Activated naive CD8-positive, alpha-beta T cell treated with anti-CD3 and anti-CD28 coated beads for 36 hours (primary cell): ENCODE measurements at regions not wholly inside any gene's neighbourhood (a gene's known extent, or its start where the extent isn't known, plus 50 kb on each side); places are given as distances from the start of the nearest gene placed in this dataset.

Experiments
- DNase-seq: peaks from one replicate; pipeline ENCODE4 v3.0.0; 2021
- H3K27ac Mint-ChIP-seq: one replicate; pipeline ENCODE4 v1.8.0; 2022; ENCODE audit warnings: mild to moderate bottlenecking, moderate library complexity, mixed read lengths
- H3K27me3 Mint-ChIP-seq: one replicate; pipeline ENCODE4 v1.8.0; 2022; ENCODE audit warnings: mild to moderate bottlenecking, mixed read lengths
- H3K36me3 Mint-ChIP-seq: one replicate; pipeline ENCODE4 v1.8.0; 2021; ENCODE audit warnings: mild to moderate bottlenecking, mixed read lengths
- H3K4me1 Mint-ChIP-seq: one replicate; pipeline ENCODE4 v1.8.0; 2021; ENCODE audit warnings: mixed read lengths
- H3K4me3 Mint-ChIP-seq: one replicate; pipeline ENCODE4 v1.8.0; 2022; ENCODE audit warnings: mild to moderate bottlenecking, moderate library complexity, mixed read lengths
- H3K9me3 Mint-ChIP-seq: one replicate; pipeline ENCODE4 v1.8.0; 2022; ENCODE audit warnings: mixed read lengths

DNA sequence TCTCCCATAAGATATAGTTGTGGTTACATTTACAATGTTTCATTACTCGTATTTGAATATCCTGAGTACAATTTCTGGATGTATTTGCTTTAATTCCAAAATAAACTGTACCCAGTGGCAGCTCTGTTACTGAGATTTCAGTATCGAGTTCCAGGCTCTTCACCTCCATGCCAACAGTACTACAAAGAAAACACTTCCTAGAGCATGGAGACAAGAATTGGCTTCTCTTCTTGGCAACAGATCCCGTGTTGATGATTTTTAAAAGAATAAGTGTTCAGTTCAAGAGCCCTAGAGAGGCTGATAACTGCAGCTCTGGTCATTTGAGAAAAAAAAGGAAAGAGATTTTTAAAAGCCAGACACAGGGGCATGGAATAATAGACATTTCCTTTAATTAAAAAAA, 302.8 kb downstream of the EFNB2 start:
- Mint-ChIP-seq H3K27me3 (no peaks in the 10 kb centered on the region), H3K36me3 (no peaks in the 10 kb centered on the region), H3K27ac (no peak overlapping the region), H3K4me1 (no peaks in the 10 kb centered on the region), H3K9me3 (peaks cover 1% of the 10 kb centered on the region), H3K4me3 (no peak overlapping the region)
- no peak for DNase-seq

DNA sequence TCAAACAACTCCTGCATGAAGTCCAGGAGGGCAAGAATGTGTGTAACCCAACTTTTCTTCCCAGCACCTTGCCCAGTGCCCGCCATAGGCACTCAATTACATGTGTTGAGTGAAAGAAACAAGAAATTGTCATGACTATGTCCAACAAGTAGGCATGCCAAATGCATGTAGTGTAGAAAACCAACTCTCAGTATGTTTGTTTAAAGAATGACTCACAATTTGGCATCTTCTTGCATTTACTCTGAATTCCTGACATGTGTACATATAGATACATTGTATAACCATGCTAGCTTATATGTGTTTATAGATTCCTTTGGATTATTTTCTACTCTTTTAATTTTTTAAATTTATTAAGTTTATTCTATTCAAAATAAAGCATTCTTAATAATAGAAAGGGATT, 305.0 kb downstream of the EFNB2 start:
- Mint-ChIP-seq H3K36me3 (no peaks in the 10 kb centered on the region), H3K4me3 (no peak overlapping the region), H3K4me1 (no peaks in the 10 kb centered on the region), H3K9me3 (peaks cover 1% of the 10 kb centered on the region), H3K27me3 (no peaks in the 10 kb centered on the region), H3K27ac (no peak overlapping the region)
- DNase-seq = no peak

DNA sequence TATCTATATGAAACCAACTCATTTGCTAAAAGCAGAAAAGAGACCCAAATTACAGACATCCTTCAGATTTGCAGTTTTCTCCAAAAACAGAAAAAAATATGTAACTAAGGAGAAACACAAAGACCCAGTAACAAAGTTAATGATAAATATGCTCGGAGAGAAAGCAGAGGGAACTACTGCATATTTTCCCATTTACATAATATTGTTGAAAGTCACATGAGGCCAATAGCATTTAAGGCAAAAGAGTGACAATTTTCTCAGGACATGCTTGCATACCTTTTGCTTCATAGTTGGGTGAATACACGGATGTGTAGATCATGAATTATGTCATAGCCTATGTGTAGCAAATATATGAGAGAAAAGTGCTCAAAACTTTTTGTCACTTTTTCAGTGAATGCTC, 310.3 kb downstream of the EFNB2 start:
- Mint-ChIP-seq H3K4me3 (no peak overlapping the region), H3K36me3 (no peaks in the 10 kb centered on the region), H3K9me3 (no peaks in the 10 kb centered on the region), H3K27ac (no peak overlapping the region), H3K4me1 (no peaks in the 10 kb centered on the region), H3K27me3 (no peaks in the 10 kb centered on the region)
- no peak for DNase-seq

DNA sequence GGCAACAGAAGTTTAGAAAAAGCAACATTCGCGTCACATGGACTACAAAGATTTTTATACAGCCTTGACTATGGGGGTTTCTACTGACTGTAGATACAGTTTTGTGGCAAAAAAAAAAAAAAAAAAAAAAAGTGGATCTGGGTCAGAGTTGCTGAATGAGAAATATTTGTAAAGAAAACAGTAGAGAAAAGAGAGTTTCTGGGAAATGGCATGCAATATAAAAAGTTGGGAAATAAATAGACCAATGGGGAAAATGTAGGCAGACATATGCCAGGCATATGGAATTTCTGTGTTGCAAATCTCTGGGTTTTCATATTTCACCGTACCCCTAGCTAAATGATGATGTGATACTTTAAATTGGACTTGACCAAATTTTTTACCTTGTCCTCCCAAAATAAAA, 315.3 kb downstream of the EFNB2 start:
- DNase-seq = no peak
- Mint-ChIP-seq H3K4me3 (no peak overlapping the region), H3K4me1 (no peaks in the 10 kb centered on the region), H3K27ac (no peak overlapping the region), H3K27me3 (no peaks in the 10 kb centered on the region), H3K36me3 (no peaks in the 10 kb centered on the region), H3K9me3 (no peaks in the 10 kb centered on the region)

DNA sequence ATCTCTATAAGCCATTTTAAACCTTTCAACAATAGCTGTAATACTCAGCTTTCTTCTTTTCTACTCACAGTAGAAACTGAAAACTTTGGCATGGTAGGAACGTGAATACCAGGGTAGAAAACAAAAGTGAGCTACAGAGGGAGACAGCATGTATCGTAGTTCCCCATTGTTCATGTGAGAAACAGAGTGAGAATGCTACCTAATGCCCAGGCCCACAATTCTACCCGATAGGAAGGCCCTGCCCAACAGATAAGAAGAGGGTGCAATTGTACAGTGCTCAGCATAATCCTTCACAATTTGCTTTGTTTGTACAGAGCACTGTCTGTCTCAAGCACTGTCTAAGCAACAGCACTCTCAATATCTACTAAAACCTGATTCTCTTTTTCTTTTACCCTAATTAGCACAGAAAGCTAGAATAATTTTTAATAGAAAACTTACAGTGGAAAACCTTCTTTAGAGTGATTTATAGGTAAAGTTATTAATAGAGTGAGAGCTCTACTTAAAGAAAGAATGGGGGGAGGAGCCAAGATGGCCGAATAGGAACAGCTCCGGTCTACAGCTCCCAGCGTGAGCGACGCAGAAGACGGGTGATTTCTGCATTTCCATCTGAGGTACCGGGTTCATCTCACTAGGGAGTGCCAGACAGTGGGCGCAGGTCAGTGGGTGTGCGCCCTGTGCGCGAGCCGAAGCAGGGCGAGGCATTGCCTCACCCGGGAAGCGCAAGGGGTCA, 322.3 kb downstream of the EFNB2 start:
- no peak for DNase-seq
- no peak overlapping the region for H3K4me3 Mint-ChIP-seq
- no peaks in the 10 kb centered on the region for H3K36me3 Mint-ChIP-seq

DNA sequence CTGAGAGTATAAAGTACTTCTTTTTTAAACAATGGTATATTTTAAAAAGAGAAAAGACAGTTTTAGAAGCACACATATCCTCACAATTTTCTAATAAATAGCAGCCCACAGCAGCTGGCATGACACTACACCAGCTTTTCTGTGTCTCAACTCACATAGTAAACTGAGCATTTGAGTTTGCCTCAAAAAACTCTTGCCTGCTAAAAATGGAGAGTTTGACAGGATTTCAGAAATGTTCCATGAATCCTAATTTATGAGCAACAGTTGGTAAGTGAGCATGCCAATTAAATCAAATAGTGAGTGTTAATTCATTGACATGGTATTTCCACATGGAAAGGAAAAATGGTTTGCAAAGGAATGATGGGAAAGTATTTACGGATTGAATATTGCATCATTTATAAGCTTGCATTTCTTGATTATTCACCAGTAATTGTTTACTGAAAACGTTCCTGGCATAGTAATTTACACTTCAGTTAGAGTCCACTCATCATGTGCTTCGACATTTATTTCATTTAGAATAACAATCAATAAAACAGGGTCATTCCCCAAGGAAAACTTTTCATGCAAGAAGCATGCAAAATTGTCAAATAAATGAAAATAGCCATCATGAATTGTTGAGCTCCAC, 323.0 kb downstream of the EFNB2 start:
- no peak for DNase-seq
- no peaks in the 10 kb centered on the region for H3K9me3 Mint-ChIP-seq
- H3K4me3 Mint-ChIP-seq = no peak overlapping the region
- no peaks in the 10 kb centered on the region for H3K4me1 Mint-ChIP-seq
- H3K36me3 Mint-ChIP-seq = no peaks in the 10 kb centered on the region
- H3K27ac Mint-ChIP-seq = no peak overlapping the region
- peaks cover 5% of the 10 kb centered on the region for H3K27me3 Mint-ChIP-seq

More for the DNA sequence above, 322.3 kb downstream of the EFNB2 start:
- Mint-ChIP-seq H3K27me3 (peaks cover 5% of the 10 kb centered on the region), H3K4me1 (no peaks in the 10 kb centered on the region), H3K9me3 (no peaks in the 10 kb centered on the region), H3K27ac (no peak overlapping the region)

DNA sequence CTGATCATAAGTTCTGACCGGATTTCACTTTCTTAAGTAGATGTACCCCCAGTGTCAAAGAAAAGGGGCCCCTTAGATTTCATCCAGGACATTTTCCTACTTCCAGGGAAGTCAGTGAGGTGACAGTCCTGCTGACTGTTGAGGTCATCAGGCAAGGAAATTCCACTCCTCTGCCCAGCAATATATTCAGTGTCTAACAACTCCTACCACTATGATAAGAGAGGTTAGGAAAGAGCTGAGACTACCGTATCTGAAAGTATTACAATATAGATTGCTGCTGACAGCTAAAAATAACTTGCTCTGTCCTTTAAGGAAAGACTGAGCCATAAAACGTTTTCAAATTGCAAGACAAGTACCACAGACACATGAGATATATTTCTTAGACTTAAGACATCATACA, 325.1 kb downstream of the EFNB2 start:
- peaks cover 13% of the 10 kb centered on the region for H3K27me3 Mint-ChIP-seq
- DNase-seq = no peak
- no peaks in the 10 kb centered on the region for H3K4me1 Mint-ChIP-seq
- no peak overlapping the region for H3K4me3 Mint-ChIP-seq
- no peak overlapping the region for H3K27ac Mint-ChIP-seq
- no peaks in the 10 kb centered on the region for H3K9me3 Mint-ChIP-seq
- no peaks in the 10 kb centered on the region for H3K36me3 Mint-ChIP-seq

DNA sequence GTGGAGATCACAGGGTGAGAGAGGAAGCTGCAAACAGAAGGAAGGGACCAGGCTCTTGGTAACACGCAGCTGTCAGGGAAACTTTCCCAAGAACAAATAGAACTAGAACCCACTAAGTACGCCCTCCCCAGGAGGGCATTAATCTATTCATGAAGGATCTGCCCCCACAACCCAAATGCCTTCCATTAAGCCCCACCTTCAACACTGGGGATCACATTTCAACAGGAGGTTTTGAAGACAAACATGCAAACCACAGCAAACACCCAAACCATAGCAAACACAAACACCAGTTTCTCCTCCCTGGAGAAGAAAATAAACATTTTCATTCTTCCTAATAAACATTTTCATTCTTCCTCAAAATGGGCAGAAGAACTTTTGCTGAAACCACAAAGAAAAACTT, 329.6 kb downstream of the EFNB2 start:
- no peaks in the 10 kb centered on the region for H3K4me1 Mint-ChIP-seq
- no peak overlapping the region for H3K27ac Mint-ChIP-seq
- no peaks in the 10 kb centered on the region for H3K9me3 Mint-ChIP-seq
- H3K36me3 Mint-ChIP-seq = no peaks in the 10 kb centered on the region
- no peak overlapping the region for H3K4me3 Mint-ChIP-seq
- H3K27me3 Mint-ChIP-seq = peaks cover 13% of the 10 kb centered on the region
- no peak for DNase-seq

DNA sequence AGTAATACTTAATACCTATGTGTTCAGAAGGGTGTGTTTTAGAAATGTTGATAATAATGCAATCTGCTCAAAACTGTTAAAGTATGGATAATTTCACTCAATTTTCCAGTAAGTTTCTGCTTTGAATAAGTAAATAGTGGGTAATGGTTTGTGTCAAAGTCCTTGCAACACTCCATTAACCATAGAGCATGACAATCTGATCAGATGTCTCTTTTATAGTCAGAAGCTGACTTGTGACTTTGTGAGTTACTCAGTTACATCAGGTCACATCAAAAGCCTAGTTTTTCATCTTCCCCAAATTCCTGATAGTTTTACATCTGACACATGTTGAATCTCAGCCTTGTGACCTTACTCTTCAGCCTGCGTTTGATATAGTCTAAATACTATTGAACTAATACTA, 338.0 kb downstream of the EFNB2 start:
- no peaks in the 10 kb centered on the region for H3K27me3 Mint-ChIP-seq
- peaks cover 2% of the 10 kb centered on the region for H3K9me3 Mint-ChIP-seq
- H3K4me3 Mint-ChIP-seq = no peak overlapping the region
- H3K36me3 Mint-ChIP-seq = no peaks in the 10 kb centered on the region
- no peak for DNase-seq
- H3K27ac Mint-ChIP-seq = no peak overlapping the region
- no peaks in the 10 kb centered on the region for H3K4me1 Mint-ChIP-seq

DNA sequence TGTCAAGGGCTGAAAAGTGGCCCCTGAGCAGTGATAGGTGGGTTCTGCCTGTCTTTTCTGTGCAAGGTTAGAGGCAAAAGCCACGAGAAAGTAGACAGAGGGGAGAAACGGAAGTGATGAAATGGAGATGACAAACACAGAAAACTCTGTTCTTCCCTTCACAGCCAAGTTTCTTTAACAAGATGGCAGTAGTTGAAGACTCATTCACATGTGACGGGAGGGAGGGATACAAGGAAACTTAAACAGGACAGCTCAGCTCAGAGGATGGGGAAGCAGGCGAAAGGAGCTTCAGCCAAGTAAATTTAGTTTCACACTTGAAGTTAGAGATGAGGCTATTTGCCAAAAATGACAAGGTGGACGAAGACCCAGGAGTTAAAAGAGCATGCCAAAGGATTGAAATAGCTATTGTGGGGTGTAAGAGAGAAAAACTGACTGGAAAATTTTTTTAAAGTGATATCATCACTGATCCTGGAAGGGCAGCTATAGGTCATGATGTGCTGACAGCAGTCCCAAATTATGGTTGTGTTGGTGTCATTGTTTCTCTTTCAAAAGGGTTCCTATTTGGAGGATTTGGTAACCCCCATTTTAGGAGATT, 347.9 kb downstream of the EFNB2 start:
- peaks cover 5% of the 10 kb centered on the region for H3K27me3 Mint-ChIP-seq
- H3K4me3 Mint-ChIP-seq = no peak overlapping the region
- no peak overlapping the region for H3K27ac Mint-ChIP-seq
- peaks cover 1% of the 10 kb centered on the region for H3K9me3 Mint-ChIP-seq
- DNase-seq = no peak
- H3K36me3 Mint-ChIP-seq = no peaks in the 10 kb centered on the region
- no peaks in the 10 kb centered on the region for H3K4me1 Mint-ChIP-seq

DNA sequence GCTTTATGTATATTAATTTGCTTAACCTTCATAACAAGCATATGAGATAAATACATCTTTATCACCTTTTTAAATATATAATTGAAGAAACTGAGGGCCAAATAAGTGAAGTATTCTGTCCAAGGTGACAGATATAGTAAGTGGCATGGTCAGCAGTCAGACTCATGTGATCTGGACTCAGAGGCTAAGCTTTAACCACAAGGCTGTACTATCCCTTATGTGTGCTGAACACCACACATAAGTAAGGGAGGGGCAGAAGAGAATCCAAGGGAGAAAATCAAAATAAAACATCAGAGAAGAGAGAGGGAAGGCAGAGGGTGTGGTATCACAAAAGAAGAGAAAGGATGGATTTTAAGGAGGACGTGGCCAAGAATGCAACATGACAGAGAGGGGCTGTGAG, 348.4 kb downstream of the EFNB2 start:
- peaks cover 1% of the 10 kb centered on the region for H3K9me3 Mint-ChIP-seq
- no peak overlapping the region for H3K4me3 Mint-ChIP-seq
- H3K27ac Mint-ChIP-seq = no peak overlapping the region
- peaks cover under 1% of the 10 kb centered on the region for H3K27me3 Mint-ChIP-seq
- no peak for DNase-seq
- no peaks in the 10 kb centered on the region for H3K4me1 Mint-ChIP-seq
- H3K36me3 Mint-ChIP-seq = no peaks in the 10 kb centered on the region

DNA sequence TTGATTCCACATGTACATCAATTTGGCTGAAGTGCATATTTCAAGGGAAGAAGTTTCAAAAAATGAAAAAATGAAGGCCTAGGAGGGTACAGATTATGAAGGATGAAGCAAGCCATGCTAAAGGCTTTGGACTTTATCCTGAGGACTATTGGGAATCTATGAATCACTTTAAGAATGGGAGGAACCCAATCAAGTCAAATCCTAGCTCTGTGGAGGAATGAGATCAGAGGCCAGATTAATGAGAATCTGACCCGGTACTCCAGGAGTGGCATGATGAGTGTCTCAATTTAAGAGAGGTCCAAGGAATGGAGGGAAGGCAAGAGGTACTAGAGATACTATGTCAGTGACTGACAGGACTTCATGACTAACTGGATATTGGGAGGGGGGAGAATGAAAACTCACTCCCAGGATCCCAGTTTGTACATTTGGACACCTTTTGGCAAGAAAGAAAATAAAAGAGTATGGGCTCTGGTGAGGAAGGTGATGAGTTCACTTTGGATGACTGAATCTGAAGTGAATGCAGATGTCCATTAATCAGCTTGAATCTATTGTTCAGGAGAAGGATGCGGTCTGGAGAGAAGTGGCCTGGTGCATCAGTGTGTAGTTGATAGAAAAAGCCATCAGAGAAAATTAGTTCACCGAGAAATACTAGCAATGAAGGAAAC, 349.0 kb downstream of the EFNB2 start:
- Mint-ChIP-seq H3K27ac (no peak overlapping the region), H3K9me3 (peaks cover 1% of the 10 kb centered on the region), H3K4me1 (no peaks in the 10 kb centered on the region), H3K27me3 (no peaks in the 10 kb centered on the region), H3K4me3 (no peak overlapping the region), H3K36me3 (no peaks in the 10 kb centered on the region)
- no peak for DNase-seq

DNA sequence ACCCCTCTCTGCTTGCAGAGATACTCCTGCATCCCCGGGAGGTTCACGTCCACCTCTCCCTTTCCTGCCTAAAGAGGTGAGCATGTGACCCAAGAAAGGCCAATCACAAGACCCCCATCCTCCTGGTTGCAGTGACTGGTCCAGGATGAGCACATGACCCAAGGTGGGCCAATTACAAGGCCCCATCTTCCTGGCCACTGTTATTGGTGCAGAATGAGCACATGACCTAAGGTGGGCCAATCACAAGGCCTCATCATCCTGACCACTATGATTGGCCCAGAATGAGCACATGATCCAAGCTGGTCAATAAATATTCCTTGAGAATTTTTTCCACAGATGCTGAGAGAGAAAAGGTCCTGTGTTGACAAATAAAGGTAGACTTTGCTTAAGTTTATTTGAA, 350.7 kb downstream of the EFNB2 start:
- DNase-seq = no peak
- H3K4me1 Mint-ChIP-seq = no peaks in the 10 kb centered on the region
- H3K27me3 Mint-ChIP-seq = peaks cover 4% of the 10 kb centered on the region
- peaks cover 2% of the 10 kb centered on the region for H3K9me3 Mint-ChIP-seq
- H3K36me3 Mint-ChIP-seq = no peaks in the 10 kb centered on the region
- no peak overlapping the region for H3K27ac Mint-ChIP-seq
- no peak overlapping the region for H3K4me3 Mint-ChIP-seq

DNA sequence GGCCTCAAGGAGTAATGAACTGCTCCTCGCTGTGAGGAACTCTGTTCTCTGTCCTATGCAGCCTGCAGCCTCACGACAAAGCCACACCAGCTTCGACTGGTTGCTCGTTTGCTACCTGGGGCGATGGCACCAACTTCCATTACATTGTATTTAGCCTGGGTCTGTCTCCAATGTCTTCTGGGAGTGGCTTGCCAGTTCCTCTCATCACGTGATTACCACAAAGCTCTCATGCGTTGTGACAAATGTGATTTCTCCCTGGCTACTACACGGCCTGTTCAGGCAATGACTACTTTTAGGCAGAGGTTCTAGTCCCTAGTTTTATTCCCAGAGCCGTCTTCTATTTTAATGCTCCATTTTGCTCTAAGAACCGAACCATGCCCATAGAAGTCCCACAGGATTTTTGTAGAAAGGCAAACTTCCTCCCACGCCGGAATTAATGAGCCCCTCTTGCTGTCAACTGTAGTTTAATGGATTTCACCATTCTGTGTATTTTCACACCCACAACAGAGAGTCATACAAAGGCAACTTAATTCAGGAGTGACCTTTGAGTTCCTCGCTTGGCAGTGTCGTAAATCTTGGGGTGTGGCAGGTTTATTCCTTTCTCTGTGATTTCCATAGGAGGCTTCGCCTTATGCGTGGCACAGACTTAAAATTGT, 351.9 kb downstream of the EFNB2 start:
- peaks cover 4% of the 10 kb centered on the region for H3K27me3 Mint-ChIP-seq
- H3K27ac Mint-ChIP-seq = no peak overlapping the region
- H3K4me1 Mint-ChIP-seq = no peaks in the 10 kb centered on the region
- H3K36me3 Mint-ChIP-seq = no peaks in the 10 kb centered on the region
- peaks cover 2% of the 10 kb centered on the region for H3K9me3 Mint-ChIP-seq
- DNase-seq = no peak
- no peak overlapping the region for H3K4me3 Mint-ChIP-seq

DNA sequence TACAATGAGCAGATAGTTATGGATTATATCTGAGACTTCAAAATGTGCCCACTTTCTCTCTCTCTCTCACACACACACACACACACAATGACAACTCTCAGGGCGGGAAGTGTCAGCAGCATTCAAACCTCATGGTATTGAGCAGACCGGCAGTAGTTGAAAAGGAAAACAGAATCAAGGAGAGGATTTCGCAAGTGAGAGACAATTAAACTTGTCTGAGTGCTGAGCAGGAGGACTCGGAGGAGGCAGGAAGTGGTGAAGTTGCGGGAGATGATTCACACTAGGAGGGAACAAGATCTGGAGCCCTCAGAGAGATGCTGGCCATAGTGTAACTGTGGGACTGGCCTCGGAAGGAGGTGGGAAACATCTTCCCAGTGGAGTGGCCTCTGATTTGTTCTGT, 353.1 kb downstream of the EFNB2 start:
- Mint-ChIP-seq H3K4me3 (no peak overlapping the region), H3K4me1 (no peaks in the 10 kb centered on the region), H3K9me3 (peaks cover 2% of the 10 kb centered on the region), H3K36me3 (no peaks in the 10 kb centered on the region), H3K27me3 (peaks cover 4% of the 10 kb centered on the region), H3K27ac (no peak overlapping the region)
- DNase-seq = no peak
